Activated CD4-positive, alpha-beta T cell treated with anti-CD3 and anti-CD28 coated beads, Interleukin-2, Interleukin-4, amounts not matched to agents 100 ng/mL and 50 ng/mL, durations not matched to agents 16 hours and 8 hours (primary cell): ENCODE measurements at regions not wholly inside any gene's neighbourhood (a gene's known extent, or its start where the extent isn't known, plus 50 kb on each side); places are given as distances from the start of the nearest gene placed in this dataset.

Experiments
- DNase-seq: peaks from one replicate; pipeline ENCODE4 v3.0.0-alpha.2; 2020; ENCODE audit warnings: low spot score

DNA sequence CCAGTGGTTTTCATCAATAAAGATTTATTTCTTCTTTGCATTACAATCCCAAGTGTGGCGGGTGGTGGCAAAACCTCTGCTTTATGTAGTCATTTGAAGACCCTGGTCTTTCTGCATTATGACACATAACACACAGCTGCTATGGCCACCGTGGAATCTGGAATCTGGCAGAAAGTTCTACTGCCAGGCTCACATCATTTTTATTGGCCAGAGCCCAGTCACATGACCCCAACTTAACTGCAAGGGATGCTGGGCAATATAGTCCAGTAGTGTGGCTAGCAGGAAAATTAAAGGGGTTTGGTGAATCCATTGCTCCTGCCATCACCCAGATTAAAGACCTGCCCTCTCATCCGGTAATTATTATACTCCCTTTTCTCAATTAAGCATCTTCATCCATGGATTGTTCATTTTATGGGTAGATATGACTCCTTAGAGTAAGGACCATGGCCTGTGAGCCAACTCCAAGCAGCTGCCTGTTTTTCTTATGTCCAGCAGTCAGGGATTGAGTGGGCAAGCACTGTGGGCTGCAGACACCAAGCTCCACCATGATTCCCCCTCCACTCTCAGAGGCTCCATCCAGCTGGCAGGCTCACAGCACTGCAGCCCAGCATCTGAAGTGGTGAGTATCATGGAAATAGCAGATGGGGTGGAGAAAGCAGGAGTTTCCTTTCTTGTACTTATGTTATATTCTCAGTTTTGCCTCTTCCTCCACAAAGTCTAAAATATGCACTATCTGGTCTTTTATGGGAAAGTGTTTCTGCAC, 1030.7 kb downstream of the AACS start:
- no peak for DNase-seq

DNA sequence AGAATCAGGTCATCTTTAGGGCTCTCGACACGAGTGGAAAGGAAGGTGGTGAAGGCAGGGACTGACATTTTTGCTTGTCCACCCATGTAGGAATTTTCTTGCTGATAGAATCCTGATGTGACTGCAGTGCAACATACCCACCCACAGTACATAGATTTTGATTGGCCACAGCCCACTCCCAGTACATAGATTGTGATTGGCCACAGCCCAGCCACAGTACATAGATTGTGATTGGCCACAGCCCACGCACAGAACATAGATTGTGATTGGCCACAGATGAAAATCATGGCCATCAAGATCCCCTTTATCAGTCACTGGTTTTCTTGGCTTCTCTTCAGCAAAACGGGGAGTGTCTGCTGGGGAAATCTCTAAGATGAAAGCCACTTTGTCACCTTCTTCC, 1041.5 kb downstream of the AACS start:
- DNase-seq = no peak

DNA sequence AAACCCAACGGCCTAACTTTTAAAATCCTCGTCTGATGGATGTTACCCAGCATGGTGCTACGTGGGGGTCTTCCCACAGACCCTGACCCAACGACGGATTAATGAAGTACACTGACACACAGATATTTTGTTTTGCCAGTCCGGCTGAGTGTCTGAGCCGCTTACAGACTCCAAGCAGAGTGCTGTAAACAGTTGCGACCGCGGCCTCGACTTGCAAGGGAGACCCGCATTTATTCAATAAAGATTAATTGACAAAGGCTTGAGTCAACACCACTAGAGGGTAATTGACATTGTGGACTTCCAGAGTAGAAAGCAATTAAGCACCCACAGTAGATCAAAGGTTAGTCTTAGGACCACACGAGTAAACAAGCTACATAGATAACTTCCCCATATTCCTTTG, 1042.4 kb downstream of the AACS start:
- no peak for DNase-seq

DNA sequence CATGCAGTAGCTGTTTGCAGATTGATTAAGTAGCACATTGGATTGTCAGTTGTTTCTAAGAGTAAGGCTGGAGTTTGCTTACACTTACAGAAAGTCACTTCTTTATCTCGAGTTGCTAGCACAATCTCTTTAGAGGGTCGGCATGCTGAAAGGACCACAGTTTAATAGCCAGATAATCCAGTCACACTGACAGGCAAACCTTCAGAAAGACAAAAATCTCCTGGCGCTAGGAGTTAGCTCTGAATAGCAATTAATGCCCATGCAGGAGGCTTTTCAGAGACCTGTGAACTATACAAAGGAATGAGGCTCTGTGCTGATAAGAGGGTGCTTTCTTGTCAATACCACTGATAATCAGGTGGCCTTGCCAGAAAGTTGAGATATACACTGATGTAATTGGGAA, 1043.0 kb downstream of the AACS start:
- DNase-seq = no peak

DNA sequence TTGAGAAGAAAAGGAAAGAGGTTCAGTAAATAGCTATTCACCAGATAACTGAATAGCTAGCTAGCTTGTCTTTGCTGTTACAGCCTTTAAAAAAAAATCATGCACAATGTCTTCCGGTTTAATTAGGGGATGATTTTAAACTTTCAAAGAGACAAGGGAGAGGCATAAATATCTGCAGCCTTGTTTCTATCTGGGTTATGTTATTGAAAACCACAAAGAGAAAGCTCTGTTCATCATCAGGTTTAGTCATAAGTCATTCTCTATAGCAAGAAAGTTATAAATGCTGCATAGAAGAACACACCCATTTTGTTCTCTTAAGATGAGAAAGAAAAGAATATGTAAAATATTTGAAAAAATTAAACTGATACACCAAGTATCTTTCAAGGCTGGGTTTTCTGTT, 1046.9 kb downstream of the AACS start:
- DNase-seq = no peak

DNA sequence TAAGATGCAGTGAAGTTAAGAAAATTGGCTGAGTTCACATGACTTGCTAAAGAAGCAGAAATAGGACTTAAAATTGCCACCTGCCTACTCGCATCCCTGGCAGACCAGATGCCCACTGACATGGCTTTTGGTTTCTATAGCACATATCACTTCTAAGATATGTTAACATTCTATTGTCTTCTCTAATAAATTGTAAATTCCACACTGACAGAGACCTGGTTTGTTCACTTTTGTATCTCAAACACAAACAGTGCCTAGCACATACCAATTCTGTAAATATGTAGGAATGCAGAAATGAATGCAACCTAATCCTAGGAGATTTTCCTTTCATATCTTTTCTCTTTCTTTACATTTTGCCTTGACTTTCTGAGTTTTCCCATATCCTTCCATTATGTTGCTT, 1047.6 kb downstream of the AACS start:
- no peak for DNase-seq

DNA sequence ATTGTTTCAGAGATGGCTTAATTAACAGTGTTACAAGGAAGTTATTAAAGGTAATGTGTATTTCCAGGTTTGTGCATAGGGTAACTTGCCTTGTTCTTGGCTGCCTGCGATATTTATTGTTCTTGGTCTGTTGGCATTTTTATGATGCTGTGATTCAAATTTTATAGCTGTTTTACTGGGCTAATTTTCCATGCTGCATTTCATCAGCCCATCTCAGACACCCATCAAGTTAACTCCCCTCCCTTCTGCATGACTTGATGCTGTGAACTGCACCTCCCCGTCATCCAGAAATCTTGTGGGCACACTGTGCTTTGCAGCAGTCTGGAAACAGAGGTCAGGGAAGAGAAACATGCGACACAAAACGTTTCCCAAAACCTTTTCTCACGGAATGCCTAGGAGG, 1049.2 kb downstream of the AACS start:
- DNase-seq = no peak

DNA sequence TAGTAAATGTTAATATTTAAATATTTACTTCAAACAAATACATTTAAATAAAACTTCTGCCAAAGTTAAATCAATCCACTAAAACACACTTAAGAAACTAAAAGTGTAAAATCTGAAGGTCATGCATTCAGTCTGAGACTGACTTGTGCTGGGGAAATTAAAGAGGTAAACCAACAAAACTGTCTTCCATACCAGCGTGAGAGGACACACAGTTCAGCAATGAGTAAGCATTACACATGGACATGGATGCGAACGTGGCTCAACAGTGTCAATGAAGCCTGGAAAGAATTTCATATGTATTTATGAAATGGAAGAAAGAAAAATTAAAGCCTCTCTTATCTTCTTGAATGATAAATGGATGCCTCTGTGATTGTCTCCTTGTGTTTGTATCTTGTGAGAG, 1052.3 kb downstream of the AACS start:
- DNase-seq = no peak

DNA sequence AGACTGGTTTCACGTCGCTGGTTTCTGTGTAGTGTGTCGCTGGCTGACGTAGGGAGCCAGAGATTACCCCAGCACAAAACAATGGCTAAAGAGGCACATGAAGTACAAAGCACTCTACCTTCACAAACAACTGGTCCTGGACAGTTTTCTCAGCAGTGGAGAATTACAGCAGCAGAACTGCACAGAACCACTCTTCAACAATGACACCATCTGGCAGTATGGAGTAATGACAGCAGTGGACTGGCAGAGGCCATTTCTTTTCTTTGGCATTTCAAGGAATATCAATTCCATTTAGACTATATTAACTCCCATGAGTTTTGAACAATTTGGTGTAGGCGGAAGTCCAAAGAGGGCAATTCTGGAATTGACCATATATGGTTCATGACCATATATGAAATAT, 1074.1 kb downstream of the AACS start:
- DNase-seq = no peak

DNA sequence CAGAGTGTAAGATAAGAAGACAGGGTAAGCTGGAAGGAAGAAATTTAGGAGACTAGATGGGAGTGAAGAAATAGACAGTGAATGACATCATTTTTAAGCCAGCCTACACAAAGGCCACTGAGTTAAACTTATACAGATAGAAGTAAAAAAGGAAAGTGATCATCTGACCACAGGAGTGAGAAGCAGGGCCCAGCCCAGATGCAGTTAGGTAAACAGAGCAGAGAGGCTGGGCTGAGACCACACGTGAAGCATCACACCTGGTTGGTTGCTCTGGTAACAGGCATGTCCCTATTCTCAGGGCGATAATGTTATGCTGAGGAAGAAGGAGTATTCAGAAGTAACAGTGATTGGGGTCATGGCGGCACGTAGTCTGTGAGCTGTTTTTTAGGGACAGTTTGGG, 1079.4 kb downstream of the AACS start:
- no peak for DNase-seq

DNA sequence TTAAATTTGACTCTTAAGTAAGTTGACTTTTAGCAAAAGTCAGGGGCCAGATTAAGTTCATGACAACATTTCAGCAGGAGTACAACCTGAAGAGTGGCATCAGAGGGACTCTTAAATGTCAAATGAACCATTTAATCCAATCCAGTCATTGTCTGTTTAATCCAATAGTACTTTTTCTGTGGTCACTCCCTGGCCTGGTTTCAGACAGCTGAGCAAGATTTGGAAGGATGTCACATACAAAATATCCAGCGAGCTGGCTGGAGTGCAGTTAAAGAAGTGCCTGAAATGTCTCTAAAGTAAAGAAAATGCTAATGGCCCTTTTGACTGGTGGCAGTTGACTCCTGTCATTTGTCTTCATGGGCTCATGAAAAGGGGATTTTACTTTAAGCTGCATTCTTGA, 1082.1 kb downstream of the AACS start:
- no peak for DNase-seq

DNA sequence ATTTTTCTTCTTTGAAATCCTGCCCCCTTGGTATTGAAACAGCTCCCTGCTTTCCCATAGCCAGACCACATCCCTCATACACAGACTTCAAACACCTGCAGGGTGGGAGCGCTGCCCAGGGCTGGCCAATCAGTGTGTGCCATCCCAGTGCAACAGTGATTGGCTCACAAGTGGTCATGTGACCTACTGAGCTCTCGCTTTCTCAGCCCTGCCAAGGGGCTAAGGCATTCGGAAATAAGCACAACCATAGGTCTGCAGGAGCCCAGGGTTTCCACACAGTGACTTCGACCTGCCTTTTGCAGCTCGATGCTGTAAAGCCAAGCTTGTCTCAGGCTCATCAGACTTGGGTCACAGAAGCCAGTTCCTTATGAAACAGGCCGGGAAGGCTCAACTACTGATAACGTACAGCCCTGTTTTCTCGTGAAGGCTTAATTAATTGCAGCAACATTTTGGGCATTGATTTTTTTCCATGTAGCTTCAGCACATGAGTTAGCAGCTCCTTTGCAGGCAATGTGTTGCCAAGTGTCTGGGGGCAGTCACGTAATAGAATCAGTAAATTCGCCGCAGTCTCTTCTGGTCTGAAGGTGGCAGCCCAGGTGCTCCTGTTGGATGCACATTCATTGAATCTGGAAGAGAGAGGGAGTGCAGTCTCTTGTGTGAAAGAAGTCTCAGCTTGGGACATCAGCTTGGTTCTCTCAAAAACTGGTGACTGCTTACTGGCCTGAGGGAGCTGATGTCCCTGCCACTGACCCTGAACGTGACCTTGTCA, 1091.8 kb downstream of the AACS start:
- no peak for DNase-seq

DNA sequence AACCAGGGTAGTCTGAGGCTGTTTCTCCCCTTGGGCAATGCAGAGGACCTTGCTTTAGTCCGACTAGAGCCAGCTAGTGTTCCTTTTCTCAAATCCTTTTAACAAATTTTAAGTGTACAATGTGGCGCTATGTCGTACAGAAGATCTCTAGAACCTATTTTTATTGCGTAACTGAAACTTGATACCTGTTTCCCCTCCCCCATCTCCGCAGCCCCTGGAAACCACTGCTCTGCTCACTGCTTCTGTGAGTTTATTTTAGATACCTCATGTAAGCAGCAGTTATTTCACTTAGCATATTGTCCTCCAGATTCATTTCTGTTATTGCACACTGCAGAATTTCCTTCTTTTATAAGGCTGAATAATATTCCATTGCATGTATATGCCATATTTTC, 1092.3 kb downstream of the AACS start:
- no peak for DNase-seq

DNA sequence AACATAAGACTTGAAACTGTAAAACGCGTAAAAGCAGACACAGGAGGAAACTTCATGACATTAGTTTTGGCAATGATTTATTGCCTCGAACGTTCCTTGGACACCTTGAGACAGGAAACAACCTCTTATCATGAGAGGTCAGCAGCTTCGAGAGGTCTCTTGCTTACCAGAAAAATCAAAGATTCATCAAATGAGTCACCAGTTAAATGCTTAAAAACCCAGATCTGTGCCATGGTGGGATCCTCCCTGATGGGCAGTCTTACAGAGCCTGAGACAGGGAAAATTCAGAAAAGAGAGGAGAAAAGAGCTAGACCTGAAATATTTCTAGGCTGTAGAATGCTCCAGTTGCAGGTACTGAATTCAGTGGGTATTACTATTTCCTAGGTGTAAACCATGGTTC, 1093.9 kb downstream of the AACS start:
- DNase-seq = no peak

DNA sequence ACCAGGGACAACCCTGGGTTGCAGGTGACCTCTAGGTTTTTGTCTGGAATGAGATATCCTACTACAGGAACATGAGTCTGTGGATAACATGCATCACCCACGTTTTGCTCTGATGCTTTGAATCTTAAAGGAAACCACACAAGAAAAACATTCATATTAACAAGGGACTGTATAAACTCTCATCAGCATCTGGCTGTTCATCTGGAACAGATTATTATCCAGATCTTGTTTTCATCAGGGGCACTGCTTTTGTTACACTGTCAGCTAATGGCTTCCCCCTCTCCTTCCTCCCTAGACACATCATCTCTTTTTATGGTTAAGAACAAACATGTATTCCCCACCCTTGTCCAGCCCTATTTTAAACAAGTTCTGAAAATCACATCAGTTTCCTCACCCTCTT, 1095.7 kb downstream of the AACS start:
- DNase-seq = no peak

DNA sequence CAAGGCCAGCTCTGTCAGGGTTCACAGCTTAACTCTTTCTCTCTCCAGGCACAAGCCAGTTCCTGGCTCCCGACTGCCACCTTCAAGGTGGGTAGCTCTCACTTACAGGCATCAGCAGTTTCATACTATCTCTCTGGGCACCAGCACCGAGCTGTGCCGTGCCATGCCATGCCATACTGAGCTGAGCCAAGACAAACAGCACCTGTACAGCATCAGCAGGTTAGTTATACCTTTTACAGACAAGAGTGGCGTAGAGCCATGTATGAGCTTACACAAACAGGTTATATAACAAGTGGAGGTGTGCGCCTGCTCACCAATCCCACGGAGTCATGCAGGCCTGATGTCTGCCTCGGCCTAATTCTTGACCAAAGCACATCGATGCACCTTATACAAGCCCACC, 1098.7 kb downstream of the AACS start:
- DNase-seq = no peak

DNA sequence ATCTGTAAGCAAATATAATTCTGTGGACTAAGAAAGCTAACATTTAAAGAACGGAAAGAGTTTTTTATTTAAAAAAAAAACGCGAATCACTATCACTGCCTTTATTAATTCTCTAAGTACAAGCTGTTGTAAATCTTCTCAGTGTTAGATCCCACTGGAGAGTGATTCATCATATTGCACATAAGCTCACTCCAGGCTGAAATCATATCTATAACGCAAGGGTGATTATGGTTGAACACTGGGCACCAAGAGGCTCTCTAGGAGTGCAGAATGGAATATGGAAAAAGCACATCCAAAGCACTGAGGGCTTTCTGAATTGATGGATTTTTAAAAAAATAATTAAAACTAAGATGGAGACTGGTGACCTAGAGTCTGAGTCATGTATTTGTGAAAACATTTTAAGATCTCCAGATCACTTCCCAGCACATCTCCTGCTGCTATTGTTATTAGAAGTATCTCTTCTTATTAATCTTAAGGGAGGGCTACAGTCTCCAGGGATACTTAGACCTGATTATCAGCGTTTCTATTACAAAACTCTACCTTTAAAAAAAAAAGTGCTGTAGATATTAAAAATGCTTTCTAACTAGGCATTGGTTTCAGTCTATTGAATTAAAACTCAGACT, 1106.8 kb downstream of the AACS start:
- no peak for DNase-seq

DNA sequence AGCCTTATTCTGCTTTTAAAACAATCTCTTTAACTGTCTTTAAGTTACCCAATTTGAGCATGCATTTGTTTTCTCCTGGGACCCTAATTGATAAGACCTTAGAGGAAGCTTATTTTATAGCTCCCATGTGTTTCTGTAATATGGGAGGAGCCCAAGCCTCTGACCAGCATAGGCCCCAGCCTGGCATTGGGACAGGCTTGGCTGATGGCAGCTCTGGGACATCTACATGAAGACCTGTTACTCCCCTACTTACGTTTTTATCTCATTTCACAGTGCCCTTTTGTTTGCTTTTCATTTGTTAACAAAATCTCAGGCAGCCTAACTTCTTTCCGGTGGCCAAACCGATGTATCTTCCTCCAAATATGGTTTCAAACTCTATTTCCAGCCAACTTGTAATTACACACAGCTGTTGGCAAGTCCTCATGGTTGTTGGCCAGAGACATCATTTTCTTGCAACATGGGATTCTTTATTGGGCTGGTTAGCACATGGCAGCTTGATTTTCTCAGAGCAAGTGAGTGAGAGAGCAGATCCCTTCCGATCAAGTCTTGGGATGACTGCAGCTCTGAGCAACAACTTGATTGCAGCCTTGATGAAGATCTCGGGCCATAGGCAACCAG, 1117.5 kb downstream of the AACS start:
- no peak for DNase-seq

DNA sequence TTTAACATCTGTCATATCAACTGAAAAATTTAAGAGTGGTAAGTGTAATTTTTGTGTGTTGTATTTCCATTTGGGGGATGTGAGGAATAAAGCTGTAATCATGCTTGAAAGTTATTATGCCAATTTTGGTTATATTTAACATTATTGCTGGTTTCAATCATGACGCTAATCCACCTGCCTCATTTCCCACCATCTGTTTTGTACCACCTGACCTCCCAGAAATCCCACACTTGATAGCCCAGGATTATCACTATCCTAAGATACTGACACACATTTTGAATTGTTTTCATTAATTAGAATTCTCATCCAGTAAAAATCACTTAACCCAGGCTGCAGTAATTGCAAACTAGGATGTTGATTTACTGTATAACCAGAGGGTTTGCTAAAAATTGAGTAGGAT, 1119.8 kb downstream of the AACS start:
- no peak for DNase-seq

DNA sequence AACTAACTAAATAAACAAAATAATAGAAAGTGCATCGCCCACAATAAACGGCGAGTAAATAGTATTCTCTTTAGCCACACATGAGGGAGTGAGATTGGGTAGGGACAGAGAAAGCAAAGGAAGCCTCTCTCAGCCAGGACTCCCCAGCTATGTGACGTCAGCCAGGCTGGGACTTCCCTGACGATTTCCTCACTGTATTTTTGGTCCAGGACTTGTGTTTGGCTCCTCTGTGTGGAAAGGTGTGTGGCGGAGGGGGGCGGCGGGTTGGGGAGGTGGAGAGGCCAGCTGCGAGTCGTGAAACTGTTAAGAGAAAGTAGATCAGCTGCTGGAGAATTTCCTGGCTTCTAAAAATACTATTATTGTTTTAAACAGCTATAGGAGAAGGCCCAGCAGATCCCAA, 1124.6 kb downstream of the AACS start:
- DNase-seq = no peak

DNA sequence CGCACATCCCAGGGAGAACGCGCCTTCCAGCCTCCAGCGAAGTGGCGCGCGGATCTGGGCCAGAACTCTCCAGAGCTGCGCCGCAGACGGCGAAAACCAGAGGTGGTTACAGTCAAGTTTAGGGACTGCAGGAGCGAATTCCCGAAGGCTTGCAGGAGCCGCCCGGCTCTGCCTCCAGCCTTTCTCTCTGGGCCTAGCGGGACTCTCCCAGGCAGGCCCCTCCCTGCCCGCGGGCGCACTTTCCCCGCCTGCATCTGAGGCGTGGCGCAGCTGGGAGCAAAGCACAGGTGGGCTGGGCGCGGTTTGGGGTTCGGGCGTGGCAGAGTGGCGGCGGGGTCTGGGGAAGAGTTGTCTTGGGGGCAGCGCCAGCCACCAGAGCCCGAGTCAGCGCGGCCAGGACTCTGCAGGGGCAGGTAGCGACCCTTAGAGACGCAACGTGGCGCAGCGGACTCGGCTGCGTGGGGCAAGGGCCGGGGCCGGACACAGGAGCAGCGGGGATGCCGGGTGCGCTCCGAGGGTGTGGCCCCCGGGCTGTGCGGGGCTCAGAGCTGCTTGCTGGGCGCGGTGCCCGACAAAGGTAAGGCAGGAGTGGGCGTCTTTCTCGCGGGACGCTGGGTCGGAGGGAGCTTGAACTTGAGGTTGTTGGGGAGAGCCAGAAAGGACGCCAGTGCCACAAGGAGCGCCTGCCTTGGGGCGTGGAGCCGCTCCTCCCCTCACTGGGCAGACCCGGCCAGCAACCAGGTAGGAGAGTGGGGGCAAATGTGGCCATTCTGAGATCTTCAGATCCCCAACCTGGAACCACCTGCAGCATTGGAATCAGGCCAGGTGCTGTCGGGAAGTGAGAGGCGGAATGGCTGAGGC, 1126.0 kb downstream of the AACS start:
- no peak for DNase-seq

DNA sequence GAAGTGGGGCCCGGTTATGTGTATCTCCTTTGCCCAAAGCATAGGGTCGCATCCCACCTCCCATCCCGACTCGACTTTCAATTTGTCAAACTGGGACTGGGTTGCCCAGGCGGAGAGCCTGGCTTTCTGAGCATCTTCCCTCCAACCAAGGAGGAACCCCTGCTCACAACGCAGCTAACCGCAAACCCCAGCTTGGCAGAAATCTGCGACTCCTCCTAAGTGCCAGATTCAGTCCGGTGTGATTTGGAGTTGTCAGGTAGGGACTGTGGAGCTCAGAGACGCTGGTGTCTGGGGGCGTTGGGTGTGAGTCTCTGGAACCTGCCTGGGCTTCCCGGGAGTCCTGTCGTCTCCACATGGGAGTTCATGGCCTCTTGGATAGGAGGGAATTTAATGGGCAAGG, 1126.7 kb downstream of the AACS start:
- no peak for DNase-seq
